Testis (tissue), 2 donors: ENCODE measurements at regions not wholly inside any gene's neighbourhood (a gene's known extent, or its start where the extent isn't known, plus 50 kb on each side); places are given as distances from the start of the nearest gene placed in this dataset.

Experiments used
- DNase-seq: peaks from one replicate; pipeline ENCODE4 v3.0.0-alpha.2; 2019
- H3K27ac ChIP-seq, 2 donors: fragments of 200-600 bp; sonication (generic); one replicate each; pipeline ENCODE4 v1.5.1; 2019
- H3K27me3 ChIP-seq: fragments of 200-600 bp; sonication (generic); one replicate; pipeline ENCODE4 v1.5.1; 2019
- H3K36me3 ChIP-seq: fragments of 200-600 bp; sonication (generic); one replicate; pipeline ENCODE4 v1.5.1; 2017; ENCODE audit warnings: low read depth; ENCODE audit errors: missing control alignments
- H3K4me1 ChIP-seq: fragments of 200-600 bp; sonication (generic); one replicate; pipeline ENCODE4 v1.5.1; 2019
- H3K4me3 ChIP-seq, 2 donors: fragments of 200-600 bp; sonication (generic); one replicate each; pipeline ENCODE4 v1.5.1; 2017 to 2019
- H3K9me3 ChIP-seq: fragments of 200-600 bp; sonication (generic); one replicate; pipeline ENCODE4 v1.5.1; 2017
- CTCF ChIP-seq, 3 experiments: fragments of 450-650 bp in 2 of 3; fragments of 200-600 bp in 1 of 3; sonication (generic) in 1 of 3; IDR thresholded peaks; one replicate each; pipeline ENCODE4 v1.5.1; 2016 to 2019; ENCODE audit warnings: antibody characterized with exemption in 3 of 3, mild to moderate bottlenecking in 2 of 3, moderate library complexity in 1 of 3
- POLR2A ChIP-seq: fragments of 450-650 bp; IDR thresholded peaks from one replicate; pipeline ENCODE4 v1.6.1; 2017; ENCODE audit warnings: antibody characterized with exemption, mild to moderate bottlenecking, moderate library complexity
- WGBS, 2 donors: methylation state at CpG; one replicate each; pipeline ENCODE4 v1.1.5; 2018; 5-methylcytosine and 5-hydroxymethylcytosine counted together
- intact Hi-C: fragments of 100-400 bp; cut with DNase I; formaldehyde crosslinking; loops from one replicate; pipeline ENCODE4 v1.15.1; 2023; ENCODE audit warnings: low total_unique reads

DNA sequence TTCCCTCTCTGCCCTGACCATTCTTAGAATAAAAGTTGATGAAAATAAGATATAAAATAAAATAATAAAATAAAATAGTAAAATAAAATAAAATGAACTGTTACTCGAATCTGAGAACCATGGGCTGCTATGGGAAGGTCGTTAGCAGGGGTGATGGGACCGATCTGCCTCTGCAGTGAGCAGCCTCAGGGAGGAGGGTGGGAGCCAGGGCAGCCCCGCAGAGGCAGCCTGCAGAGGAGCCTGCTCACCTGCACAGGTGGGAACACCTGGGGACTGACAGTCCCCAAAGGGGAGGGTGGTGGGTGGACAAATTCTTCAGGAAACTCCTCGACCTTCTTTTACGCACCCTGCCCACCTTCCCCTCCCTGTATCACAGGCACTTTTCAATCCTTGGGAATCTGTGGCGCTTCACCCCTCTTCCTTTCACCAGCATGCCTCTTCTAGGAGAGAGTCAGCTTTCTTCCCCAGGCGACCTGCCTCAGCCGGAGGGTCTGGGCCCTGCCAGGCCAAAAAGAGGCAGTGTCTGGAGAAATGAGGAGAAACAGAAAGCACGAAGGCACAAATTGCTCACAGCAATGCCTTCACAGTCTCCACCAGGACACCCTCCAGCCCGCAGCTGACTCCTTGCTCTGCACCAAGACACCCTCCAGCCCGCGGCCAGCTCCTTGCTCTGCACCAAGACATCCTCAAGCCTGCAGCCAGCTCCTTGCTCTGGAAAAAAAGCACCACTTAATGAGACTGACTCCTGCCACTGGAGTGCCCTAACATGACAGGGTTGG lies 368.4 kb upstream of the SHH start:
- no peak for DNase-seq
- H3K36me3 ChIP-seq: no peaks in the 10 kb centered on the region
- H3K27me3 ChIP-seq: no peaks in the 10 kb centered on the region
- intact Hi-C loops: no loop called here
- H3K9me3 ChIP-seq: no peaks in the 10 kb centered on the region
- no peak overlapping the region for H3K4me3 ChIP-seq
- TF ChIP-seq CTCF (IDR thresholded peaks at IDR 0.05) (no peak), POLR2A (no peak)
- H3K4me1 ChIP-seq: no peaks in the 10 kb centered on the region
- no peak overlapping the region for H3K27ac ChIP-seq
- 81 to 89% methylated on average over 10 to 13 of the region's 13 CpGs for WGBS, 2 donors

DNA sequence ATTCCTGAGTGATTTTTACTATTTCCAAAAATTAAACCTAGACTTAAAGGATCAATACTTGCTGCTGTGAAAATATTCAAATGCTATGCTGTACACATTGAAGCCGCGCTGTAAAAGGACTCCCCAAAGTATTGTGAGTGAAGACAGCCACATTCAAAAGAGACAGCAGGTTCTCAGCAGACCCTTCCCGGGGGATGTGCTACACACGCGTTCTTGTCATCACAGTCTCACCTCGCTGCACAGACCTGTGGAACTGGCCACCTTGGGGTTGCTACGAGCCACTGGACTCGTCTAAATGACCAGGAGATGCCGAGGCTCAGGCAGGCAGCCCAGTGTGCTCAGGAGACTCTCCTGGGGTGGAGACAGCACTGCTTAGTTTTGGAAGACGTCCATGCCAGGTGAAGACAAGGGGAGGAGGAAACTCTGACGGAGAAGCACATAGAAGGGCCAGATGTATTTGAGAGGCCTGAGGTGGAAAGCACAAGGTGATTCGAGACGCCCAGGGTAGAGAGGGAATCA lies 367.7 kb upstream of the SHH start:
- Histone ChIP-seq H3K27ac (no peak overlapping the region), H3K4me1 (no peaks in the 10 kb centered on the region), H3K27me3 (no peaks in the 10 kb centered on the region), H3K36me3 (no peaks in the 10 kb centered on the region), H3K4me3 (no peak overlapping the region), H3K9me3 (no peaks in the 10 kb centered on the region)
- intact Hi-C loops: no loop called here
- DNase-seq: no peak
- TF ChIP-seq CTCF (IDR thresholded peaks at IDR 0.05) (no peak), POLR2A (no peak)
- WGBS, 2 donors: 81 to 85% methylated on average over 13 of the region's 13 CpGs

DNA sequence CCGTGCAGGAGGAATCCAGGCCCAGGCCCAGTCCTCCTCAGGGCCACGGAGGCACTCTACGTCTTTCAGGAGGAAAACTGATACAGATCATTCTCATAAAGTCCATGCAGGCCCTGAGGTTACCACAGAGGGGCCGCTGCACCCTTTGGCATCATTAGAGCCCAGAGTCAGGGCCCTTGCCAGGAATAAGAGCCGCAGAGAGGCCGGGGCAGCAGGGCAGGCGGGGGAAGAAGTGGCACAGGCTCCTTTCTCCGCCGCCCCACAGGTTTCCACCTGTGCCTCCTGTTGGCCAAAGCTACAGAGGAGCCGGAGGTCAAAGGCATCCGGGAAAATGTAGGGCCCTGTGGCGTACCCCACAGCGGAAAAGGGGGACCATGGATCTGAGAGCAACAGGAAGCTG lies 366.6 kb upstream of the SHH start:
- no peaks in the 10 kb centered on the region for H3K9me3 ChIP-seq
- no peak for TF ChIP-seq POLR2A
- TF ChIP-seq CTCF (IDR thresholded peaks at IDR 0.05): no peak
- no peak for DNase-seq
- no peaks in the 10 kb centered on the region for H3K27me3 ChIP-seq
- H3K27ac ChIP-seq: no peak overlapping the region
- 92 to 98% methylated on average over 12 to 13 of the region's 13 CpGs for WGBS, 2 donors
- intact Hi-C loops: no loop called here
- no peak overlapping the region for H3K4me3 ChIP-seq
- no peaks in the 10 kb centered on the region for H3K4me1 ChIP-seq
- H3K36me3 ChIP-seq: no peaks in the 10 kb centered on the region

DNA sequence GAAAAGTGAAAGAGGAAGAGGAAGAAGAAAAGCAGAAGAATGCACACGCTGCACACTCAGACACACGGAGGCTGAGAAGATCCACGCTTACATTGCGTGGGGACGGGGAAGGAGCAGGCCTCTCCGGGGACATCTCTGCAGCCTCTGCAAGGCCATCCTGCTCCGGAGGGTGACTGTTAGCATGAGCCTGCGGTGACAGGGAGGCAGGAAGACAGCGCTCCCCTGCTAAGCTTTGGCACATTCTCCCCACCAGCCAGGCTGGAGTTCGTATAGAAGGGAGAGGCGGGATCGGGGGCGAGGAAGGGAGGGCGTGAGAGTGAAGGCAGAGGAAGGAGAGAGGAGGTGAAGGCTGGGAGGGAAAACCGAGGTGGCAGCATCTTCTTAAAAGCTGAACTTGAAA lies 366.0 kb upstream of the SHH start:
- Histone ChIP-seq H3K4me3 (no peak overlapping the region), H3K9me3 (no peaks in the 10 kb centered on the region), H3K4me1 (no peaks in the 10 kb centered on the region), H3K27ac (no peak overlapping the region), H3K36me3 (no peaks in the 10 kb centered on the region), H3K27me3 (no peaks in the 10 kb centered on the region)
- intact Hi-C loops: no loop called here
- 63 to 68% methylated on average over 15 of the region's 15 CpGs for WGBS, 2 donors
- TF ChIP-seq POLR2A (no peak), CTCF (IDR thresholded peaks at IDR 0.05) (no peak)
- DNase-seq: no peak
